ENCODE measurements at regions not wholly inside any gene's neighbourhood (a gene's known extent, or its start where the extent isn't known, plus 50 kb on each side); places are given as distances from the start of the nearest gene placed in this dataset.

GRCh38 chr15:92749216-92749615 lies 93.6 kb upstream of the FAM174B start (continued):
- TF ChIP-seq, protein P1, sequence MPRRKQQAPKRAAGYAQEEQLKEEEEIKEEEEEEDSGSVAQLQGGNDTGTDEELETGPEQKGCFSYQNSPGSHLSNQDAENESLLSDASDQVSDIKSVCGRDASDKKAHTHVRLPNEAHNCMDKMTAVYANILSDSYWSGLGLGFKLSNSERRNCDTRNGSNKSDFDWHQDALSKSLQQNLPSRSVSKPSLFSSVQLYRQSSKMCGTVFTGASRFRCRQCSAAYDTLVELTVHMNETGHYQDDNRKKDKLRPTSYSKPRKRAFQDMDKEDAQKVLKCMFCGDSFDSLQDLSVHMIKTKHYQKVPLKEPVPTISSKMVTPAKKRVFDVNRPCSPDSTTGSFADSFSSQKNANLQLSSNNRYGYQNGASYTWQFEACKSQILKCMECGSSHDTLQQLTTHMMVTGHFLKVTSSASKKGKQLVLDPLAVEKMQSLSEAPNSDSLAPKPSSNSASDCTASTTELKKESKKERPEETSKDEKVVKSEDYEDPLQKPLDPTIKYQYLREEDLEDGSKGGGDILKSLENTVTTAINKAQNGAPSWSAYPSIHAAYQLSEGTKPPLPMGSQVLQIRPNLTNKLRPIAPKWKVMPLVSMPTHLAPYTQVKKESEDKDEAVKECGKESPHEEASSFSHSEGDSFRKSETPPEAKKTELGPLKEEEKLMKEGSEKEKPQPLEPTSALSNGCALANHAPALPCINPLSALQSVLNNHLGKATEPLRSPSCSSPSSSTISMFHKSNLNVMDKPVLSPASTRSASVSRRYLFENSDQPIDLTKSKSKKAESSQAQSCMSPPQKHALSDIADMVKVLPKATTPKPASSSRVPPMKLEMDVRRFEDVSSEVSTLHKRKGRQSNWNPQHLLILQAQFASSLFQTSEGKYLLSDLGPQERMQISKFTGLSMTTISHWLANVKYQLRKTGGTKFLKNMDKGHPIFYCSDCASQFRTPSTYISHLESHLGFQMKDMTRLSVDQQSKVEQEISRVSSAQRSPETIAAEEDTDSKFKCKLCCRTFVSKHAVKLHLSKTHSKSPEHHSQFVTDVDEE (CRISPR knock-in tag; IDR thresholded peaks at IDR 0.05) = no peak
- TF ChIP-seq ZNF565 (CRISPR knock-in tag; conservative IDR thresholded peaks at IDR 0.05; ENCODE audit: low read depth) = no peak

- no peak for ATAC-seq
- no peak for TF ChIP-seq ZFP30 (CRISPR knock-in tag; IDR thresholded peaks at IDR 0.05)
- TF ChIP-seq CSRNP3 (CRISPR knock-in tag; IDR thresholded peaks at IDR 0.05) = no peak
- TF ChIP-seq SNAI2 (CRISPR knock-in tag; IDR thresholded peaks at IDR 0.05) = no peak
- TF ChIP-seq PPARA (CRISPR knock-in tag; IDR thresholded peaks at IDR 0.05; ENCODE audit: borderline replicate concordance) = no peak
- no peak for TF ChIP-seq ISL1 (CRISPR knock-in tag; IDR thresholded peaks at IDR 0.05)
- TF ChIP-seq, protein P2, sequence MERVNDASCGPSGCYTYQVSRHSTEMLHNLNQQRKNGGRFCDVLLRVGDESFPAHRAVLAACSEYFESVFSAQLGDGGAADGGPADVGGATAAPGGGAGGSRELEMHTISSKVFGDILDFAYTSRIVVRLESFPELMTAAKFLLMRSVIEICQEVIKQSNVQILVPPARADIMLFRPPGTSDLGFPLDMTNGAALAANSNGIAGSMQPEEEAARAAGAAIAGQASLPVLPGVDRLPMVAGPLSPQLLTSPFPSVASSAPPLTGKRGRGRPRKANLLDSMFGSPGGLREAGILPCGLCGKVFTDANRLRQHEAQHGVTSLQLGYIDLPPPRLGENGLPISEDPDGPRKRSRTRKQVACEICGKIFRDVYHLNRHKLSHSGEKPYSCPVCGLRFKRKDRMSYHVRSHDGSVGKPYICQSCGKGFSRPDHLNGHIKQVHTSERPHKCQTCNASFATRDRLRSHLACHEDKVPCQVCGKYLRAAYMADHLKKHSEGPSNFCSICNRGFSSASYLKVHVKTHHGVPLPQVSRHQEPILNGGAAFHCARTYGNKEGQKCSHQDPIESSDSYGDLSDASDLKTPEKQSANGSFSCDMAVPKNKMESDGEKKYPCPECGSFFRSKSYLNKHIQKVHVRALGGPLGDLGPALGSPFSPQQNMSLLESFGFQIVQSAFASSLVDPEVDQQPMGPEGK (CRISPR knock-in tag; IDR thresholded peaks at IDR 0.05; ENCODE audit: borderline replicate concordance) = no peak
- no peak for TF ChIP-seq TOX (CRISPR knock-in tag; IDR thresholded peaks at IDR 0.05; ENCODE audit: borderline replicate concordance)
- no peak for TF ChIP-seq ZNF565 (CRISPR knock-in tag; conservative IDR thresholded peaks at IDR 0.05; ENCODE audit: low read depth)
- no peak for TF ChIP-seq TCF4 (CRISPR knock-in tag; IDR thresholded peaks at IDR 0.05; ENCODE audit: borderline replicate concordance)
These were observed 94.4 kb upstream of the FAM174B start for GRCh38 chr15:92749946-92750345.

DNA sequence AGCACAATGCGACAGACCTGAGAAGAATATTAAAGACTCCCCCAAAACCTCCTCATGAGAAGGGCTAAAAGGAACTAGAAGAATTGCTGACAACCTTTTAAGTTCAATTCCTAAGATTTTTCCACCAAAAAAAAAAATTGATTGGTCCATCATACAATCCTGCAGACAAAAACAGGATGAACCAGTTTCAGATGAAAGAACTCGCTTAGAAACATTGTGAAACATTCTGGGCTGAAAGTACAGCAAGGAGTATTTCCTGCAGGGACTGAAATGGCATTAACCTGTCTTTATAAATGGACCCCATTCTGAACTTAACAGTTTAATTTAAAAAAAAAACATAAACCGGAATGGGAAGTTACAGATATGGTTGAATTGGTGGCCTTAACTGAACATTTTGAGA lies 96.0 kb upstream of the FAM174B start:
- no peak for ATAC-seq
- no peak for TF ChIP-seq ARNTL (CRISPR knock-in tag; IDR thresholded peaks at IDR 0.05; ENCODE audit: borderline replicate concordance, low read depth)
- TF ChIP-seq, protein P3, sequence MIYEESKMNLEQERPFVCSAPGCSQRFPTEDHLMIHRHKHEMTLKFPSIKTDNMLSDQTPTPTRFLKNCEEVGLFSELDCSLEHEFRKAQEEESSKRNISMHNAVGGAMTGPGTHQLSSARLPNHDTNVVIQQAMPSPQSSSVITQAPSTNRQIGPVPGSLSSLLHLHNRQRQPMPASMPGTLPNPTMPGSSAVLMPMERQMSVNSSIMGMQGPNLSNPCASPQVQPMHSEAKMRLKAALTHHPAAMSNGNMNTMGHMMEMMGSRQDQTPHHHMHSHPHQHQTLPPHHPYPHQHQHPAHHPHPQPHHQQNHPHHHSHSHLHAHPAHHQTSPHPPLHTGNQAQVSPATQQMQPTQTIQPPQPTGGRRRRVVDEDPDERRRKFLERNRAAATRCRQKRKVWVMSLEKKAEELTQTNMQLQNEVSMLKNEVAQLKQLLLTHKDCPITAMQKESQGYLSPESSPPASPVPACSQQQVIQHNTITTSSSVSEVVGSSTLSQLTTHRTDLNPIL (CRISPR knock-in tag; IDR thresholded peaks at IDR 0.05; ENCODE audit: low read depth) = no peak
- no peak for TF ChIP-seq ESRRG (CRISPR knock-in tag; IDR thresholded peaks at IDR 0.05)
- no peak for TF ChIP-seq CSDC2 (CRISPR knock-in tag; IDR thresholded peaks at IDR 0.05)
- TF ChIP-seq CSRNP3 (CRISPR knock-in tag; IDR thresholded peaks at IDR 0.05) = no peak
- no peak for TF ChIP-seq TCF4 (CRISPR knock-in tag; IDR thresholded peaks at IDR 0.05; ENCODE audit: borderline replicate concordance)
- no peak for TF ChIP-seq ZC3H10 (CRISPR knock-in tag; IDR thresholded peaks at IDR 0.05)
- TF ChIP-seq RARB (CRISPR knock-in tag; IDR thresholded peaks at IDR 0.05) = no peak

- no peak for ATAC-seq
- TF ChIP-seq, protein P1 (CRISPR knock-in tag; IDR thresholded peaks at IDR 0.05) = no peak
- TF ChIP-seq PPARA (CRISPR knock-in tag; IDR thresholded peaks at IDR 0.05; ENCODE audit: borderline replicate concordance) (no peak), ZNF70 (CRISPR knock-in tag; IDR thresholded peaks at IDR 0.05) (no peak)
These were observed 98.0 kb upstream of the FAM174B start for GRCh38 chr15:92753591-92753990.

Data from SK-N-SH treated with all-trans-retinoic acid at 6 μM for 48 hours (cell line).